GM06990 (cell line): ENCODE measurements at regions not wholly inside any gene's neighbourhood (a gene's known extent, or its start where the extent isn't known, plus 50 kb on each side); places are given as distances from the start of the nearest gene placed in this dataset.

Source experiments
- DNase-seq: peaks from one replicate; pipeline ENCODE4 v3.0.0-alpha.2; 2011; ENCODE audit not compliant: insufficient read length; ENCODE audit errors: extremely low read depth
- H3K27me3 ChIP-seq: replicated peaks from 2 replicates; pipeline ENCODE4 v1.6.0; 2011; ENCODE audit warnings: low read length; ENCODE audit not compliant: control insufficient read depth, insufficient read depth
- H3K36me3 ChIP-seq: 2 replicates; pipeline ENCODE4 v1.5.1; 2011; ENCODE audit warnings: low read length; ENCODE audit not compliant: control insufficient read depth, insufficient read depth
- H3K4me3 ChIP-seq: replicated peaks from 2 replicates; pipeline ENCODE4 v1.5.1; 2011; ENCODE audit warnings: low read depth, mild to moderate bottlenecking, control low read depth, low read length
- CTCF ChIP-seq: IDR thresholded peaks from 2 replicates; pipeline ENCODE4 v1.5.1; 2011; ENCODE audit warnings: low read length, control low read depth, mild to moderate bottlenecking, inconsistent platforms; ENCODE audit not compliant: insufficient read depth, poor library complexity, severe bottlenecking

GRCh38 chr4:38318737-38319455 lies 345.1 kb upstream of the KLF3 start:
- Histone ChIP-seq H3K4me3 (peak overlapping the region; percentile 41), H3K27me3 (no peaks in the 10 kb centered on the region), H3K36me3 (no peaks in the 10 kb centered on the region)
- TF ChIP-seq CTCF, result no peak
- DNase-seq, result peak; percentile 90

GRCh38 chr4:38319456-38320342 lies 344.3 kb upstream of the KLF3 start:
- peak; percentile 83 for DNase-seq
- H3K4me3 ChIP-seq, result peak overlapping the region; percentile 41; the same call in 1 of the 2 replicates
- H3K36me3 ChIP-seq, result no peaks in the 10 kb centered on the region
- peak; percentile 99 for TF ChIP-seq CTCF
- H3K27me3 ChIP-seq, result no peaks in the 10 kb centered on the region

GRCh38 chr4:38320343-38320695 lies 343.7 kb upstream of the KLF3 start:
- Histone ChIP-seq H3K36me3 (no peaks in the 10 kb centered on the region), H3K4me3 (no peak overlapping the region), H3K27me3 (no peaks in the 10 kb centered on the region)
- no peak for TF ChIP-seq CTCF
- DNase-seq, result no peak

GRCh38 chr4:38320833-38321232 lies 343.2 kb upstream of the KLF3 start:
- no peak for DNase-seq
- H3K4me3 ChIP-seq, result no peak overlapping the region
- H3K27me3 ChIP-seq, result no peaks in the 10 kb centered on the region
- TF ChIP-seq CTCF, result no peak
- H3K36me3 ChIP-seq, result no peaks in the 10 kb centered on the region

- no peak for TF ChIP-seq CTCF
- Histone ChIP-seq H3K4me3 (no peak overlapping the region), H3K27me3 (no peaks in the 10 kb centered on the region), H3K36me3 (no peaks in the 10 kb centered on the region)
- no peak for DNase-seq
Measured at GRCh38 chr4:38322714-38323113, 341.3 kb upstream of the KLF3 start.
